H7 (cell line): ENCODE measurements at regions not wholly inside any gene's neighbourhood (a gene's known extent, or its start where the extent isn't known, plus 50 kb on each side); places are given as distances from the start of the nearest gene placed in this dataset.

Experiments
- DNase-seq: peaks from one replicate; pipeline ENCODE4 v3.0.0; 2012
- H3K27me3 ChIP-seq: 2 replicates; pipeline ENCODE4 v1.6.0; 2011; ENCODE audit warnings: mild to moderate bottlenecking, low read length; ENCODE audit not compliant: control insufficient read depth, insufficient read depth
- H3K36me3 ChIP-seq: replicated peaks from 2 replicates; pipeline ENCODE4 v1.5.1; 2011; ENCODE audit warnings: low read length; ENCODE audit not compliant: control insufficient read depth, insufficient read depth
- H3K4me3 ChIP-seq: 2 replicates; pipeline ENCODE4 v1.5.1; 2011; ENCODE audit warnings: low read depth, mild to moderate bottlenecking, control low read depth, low read length, moderate library complexity; ENCODE audit not compliant: insufficient read depth

GRCh38 chr13:77409412-77409811, 82.5 kb upstream of the MYCBP2 start:
- peak; percentile 1 for DNase-seq
- no peaks in the 10 kb centered on the region for H3K27me3 ChIP-seq
- no peaks in the 10 kb centered on the region for H3K36me3 ChIP-seq
- no peak overlapping the region for H3K4me3 ChIP-seq

GRCh38 chr13:77406644-77407440, 79.9 kb upstream of the MYCBP2 start:
- Histone ChIP-seq H3K27me3 (no peaks in the 10 kb centered on the region), H3K4me3 (no peak overlapping the region), H3K36me3 (no peaks in the 10 kb centered on the region)
- no peak for DNase-seq

- DNase-seq = no peak
- H3K4me3 ChIP-seq = no peak overlapping the region
- H3K27me3 ChIP-seq = no peaks in the 10 kb centered on the region
- no peaks in the 10 kb centered on the region for H3K36me3 ChIP-seq
Observed at GRCh38 chr13:77398825-77399620, 72.1 kb upstream of the MYCBP2 start.

- DNase-seq = no peak
Observed at GRCh38 chr13:77397636-77398035, 70.7 kb upstream of the MYCBP2 start.

GRCh38 chr13:77391475-77391874, 64.6 kb upstream of the MYCBP2 start:
- Histone ChIP-seq H3K27me3 (no peaks in the 10 kb centered on the region), H3K4me3 (no peak overlapping the region), H3K36me3 (no peaks in the 10 kb centered on the region)
- no peak for DNase-seq

More at GRCh38 chr13:77397636-77398035, 70.7 kb upstream of the MYCBP2 start:
- Histone ChIP-seq H3K27me3 (no peaks in the 10 kb centered on the region), H3K4me3 (no peak overlapping the region), H3K36me3 (no peaks in the 10 kb centered on the region)

- H3K4me3 ChIP-seq = no peak overlapping the region
- no peak for DNase-seq
- no peaks in the 10 kb centered on the region for H3K36me3 ChIP-seq
- H3K27me3 ChIP-seq = no peaks in the 10 kb centered on the region
Observed at GRCh38 chr13:77390391-77390790, 63.5 kb upstream of the MYCBP2 start.

- H3K4me3 ChIP-seq = no peak overlapping the region
- no peaks in the 10 kb centered on the region for H3K27me3 ChIP-seq
- no peaks in the 10 kb centered on the region for H3K36me3 ChIP-seq
- no peak for DNase-seq
Observed at GRCh38 chr13:77389625-77390000, 62.7 kb upstream of the MYCBP2 start.

- no peak overlapping the region for H3K4me3 ChIP-seq
- no peak for DNase-seq
- no peaks in the 10 kb centered on the region for H3K36me3 ChIP-seq
- H3K27me3 ChIP-seq = no peaks in the 10 kb centered on the region
Observed at GRCh38 chr13:77388944-77389624, 62.2 kb upstream of the MYCBP2 start.

- Histone ChIP-seq H3K27me3 (no peaks in the 10 kb centered on the region), H3K4me3 (no peak overlapping the region), H3K36me3 (no peaks in the 10 kb centered on the region)
- no peak for DNase-seq
Observed at GRCh38 chr13:77387607-77388200, 60.8 kb upstream of the MYCBP2 start.

GRCh38 chr13:77386880-77387606, 60.1 kb upstream of the MYCBP2 start:
- DNase-seq = no peak
- Histone ChIP-seq H3K27me3 (no peaks in the 10 kb centered on the region), H3K36me3 (no peaks in the 10 kb centered on the region), H3K4me3 (no peak overlapping the region)

- Histone ChIP-seq H3K27me3 (no peaks in the 10 kb centered on the region), H3K4me3 (no peak overlapping the region), H3K36me3 (no peaks in the 10 kb centered on the region)
- DNase-seq = no peak
Observed at GRCh38 chr13:77386046-77386445, 59.2 kb upstream of the MYCBP2 start.

GRCh38 chr13:77384999-77385398, 58.1 kb upstream of the MYCBP2 start:
- DNase-seq = no peak
- H3K27me3 ChIP-seq = no peaks in the 10 kb centered on the region
- no peaks in the 10 kb centered on the region for H3K36me3 ChIP-seq

GRCh38 chr13:77383097-77383496, 56.2 kb upstream of the MYCBP2 start:
- no peaks in the 10 kb centered on the region for H3K27me3 ChIP-seq
- H3K36me3 ChIP-seq = no peaks in the 10 kb centered on the region
- DNase-seq = no peak
- no peak overlapping the region for H3K4me3 ChIP-seq

More at GRCh38 chr13:77384999-77385398, 58.1 kb upstream of the MYCBP2 start:
- no peak overlapping the region for H3K4me3 ChIP-seq

GRCh38 chr13:77381059-77381458, 54.2 kb upstream of the MYCBP2 start:
- no peak overlapping the region for H3K4me3 ChIP-seq
- DNase-seq = no peak
- H3K27me3 ChIP-seq = no peaks in the 10 kb centered on the region
- no peaks in the 10 kb centered on the region for H3K36me3 ChIP-seq
